ENCODE measurements at regions not wholly inside any gene's neighbourhood (a gene's known extent, or its start where the extent isn't known, plus 50 kb on each side); places are given as distances from the start of the nearest gene placed in this dataset.

DNA sequence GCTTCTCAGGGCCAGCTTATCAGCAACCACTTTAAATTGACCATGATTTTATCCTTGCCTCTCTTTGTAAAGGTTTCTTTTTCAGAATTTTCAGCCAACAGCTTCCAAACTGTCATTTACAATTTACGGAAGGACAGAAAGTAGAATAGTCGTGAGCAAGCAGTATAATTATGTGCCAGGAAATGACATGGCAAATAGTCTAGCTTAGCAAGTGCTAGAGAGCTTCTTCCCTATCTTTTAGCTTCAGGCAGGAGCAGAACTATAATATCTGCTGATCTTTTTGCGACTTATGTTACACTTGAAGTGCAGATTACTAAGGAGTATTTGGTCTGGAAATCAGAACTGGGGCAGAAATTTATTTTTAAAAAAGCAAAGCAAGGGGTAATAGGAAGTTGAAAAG is 123.0 kb upstream of the AP1S2 start:
- DNase-seq: no peak

DNA sequence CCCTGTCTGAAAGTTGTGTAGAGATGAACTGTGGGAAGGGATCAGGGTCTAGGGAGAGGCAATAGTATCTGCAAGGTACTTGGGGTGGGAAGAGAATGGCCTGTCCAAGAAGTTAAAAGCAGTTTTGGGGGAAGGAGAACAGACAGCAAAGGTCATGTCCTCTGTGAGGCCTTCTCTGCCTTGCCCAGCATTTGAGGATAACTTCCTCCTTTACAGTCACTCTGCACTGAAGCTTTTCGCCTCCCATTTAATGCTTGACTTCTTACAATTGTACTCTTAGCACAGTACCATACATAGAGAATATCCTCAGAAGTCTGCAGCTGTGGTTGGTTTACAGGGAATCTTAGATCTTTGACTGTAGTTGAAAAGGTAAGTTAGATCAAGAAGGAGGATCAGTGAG is 121.8 kb upstream of the AP1S2 start:
- DNase-seq: no peak

DNA sequence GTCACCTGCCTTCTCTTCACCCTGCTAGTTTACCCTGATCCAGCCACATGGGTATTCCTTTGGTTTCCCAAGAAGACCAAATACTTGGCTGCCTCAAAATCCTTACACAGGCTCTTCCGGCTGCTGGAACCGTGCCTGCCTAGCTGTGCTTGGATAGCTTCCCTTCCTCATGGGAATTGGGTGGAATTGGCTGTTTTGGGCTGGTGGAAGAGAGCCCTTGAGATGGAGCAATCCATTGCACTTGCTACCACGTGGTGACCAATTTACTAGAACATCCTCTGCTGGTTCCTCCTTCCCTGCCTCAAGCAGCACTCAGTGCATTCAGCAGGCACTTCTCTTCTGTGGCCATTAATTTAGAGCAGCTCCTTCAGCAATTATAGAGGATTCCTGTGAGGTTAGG is 119.3 kb upstream of the AP1S2 start:
- no peak for DNase-seq

DNA sequence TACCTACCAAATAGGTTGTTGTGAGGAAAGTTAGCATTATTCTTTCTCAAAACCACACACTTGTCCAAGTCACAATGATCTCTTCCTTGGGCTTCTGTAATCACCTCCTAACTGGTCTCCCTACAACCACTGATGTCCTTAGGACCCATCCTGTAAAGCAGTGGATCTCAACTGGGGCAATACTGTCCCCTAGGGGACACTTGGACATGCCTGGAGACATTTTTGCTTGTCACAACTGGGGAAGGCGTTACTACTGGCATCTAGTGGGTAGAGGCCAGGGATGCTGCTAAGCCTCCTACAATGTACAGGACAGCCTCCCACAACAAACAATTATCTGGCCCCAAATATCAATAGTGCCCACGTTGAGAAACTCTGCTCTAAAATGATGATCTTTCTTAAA is 118.7 kb upstream of the AP1S2 start:
- DNase-seq: peak; percentile 38

DNA sequence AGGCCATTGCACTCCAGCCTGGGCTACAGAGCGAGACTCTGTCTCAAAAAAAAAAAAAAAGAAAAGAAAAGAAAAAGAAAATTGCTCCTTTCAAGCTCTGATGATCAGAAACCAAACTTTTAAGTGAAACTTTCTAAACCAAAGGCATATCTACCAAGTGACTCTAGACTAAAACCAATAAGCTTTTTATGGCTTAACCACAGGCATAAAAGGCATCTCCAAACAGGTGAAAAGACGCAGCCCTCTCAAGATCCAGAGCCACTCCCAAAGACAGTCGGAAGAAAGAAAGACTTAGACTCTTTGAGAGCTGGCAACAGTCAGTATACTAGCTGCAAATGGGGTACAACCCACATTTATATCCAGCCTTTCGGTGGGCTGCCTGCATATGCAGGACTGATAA is 117.1 kb upstream of the AP1S2 start:
- DNase-seq: no peak

DNA sequence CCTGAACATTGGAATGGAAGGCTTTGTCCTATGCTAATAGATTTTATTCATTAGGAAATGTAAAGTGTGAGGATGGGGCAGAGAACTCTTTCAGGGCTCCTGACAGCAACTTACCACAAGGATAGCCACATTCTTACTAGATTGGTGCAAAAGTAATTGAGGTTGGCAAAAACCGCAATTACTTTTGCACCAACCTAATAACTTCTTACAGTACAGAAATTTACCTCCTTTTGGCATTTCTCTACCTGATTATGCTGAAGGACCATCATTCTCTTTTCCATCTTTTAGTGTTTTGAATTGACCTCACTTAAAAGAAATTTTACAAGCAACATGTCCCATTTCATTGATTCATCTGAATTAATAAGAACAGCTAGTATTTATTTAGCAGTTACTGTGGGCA is 109.2 kb upstream of the AP1S2 start:
- no peak for DNase-seq

DNA sequence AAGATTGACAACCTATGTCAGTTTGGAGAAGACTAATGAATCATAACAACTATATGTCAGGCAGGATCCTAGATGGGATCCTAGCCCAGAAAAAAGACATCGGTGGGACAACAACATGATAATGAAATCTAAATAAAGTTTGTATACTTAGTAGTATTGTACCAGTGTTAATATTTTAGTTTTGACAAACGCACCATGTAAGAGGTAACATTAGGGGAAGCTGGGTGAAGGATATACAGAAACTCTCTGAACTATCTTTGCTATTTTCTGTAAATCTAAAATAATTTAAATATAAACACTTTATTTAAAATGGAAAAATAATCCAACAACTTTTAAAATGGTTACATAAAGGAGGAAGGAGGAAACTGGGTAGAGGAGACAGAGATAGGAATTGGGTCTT is 105.6 kb upstream of the AP1S2 start:
- DNase-seq: no peak

DNA sequence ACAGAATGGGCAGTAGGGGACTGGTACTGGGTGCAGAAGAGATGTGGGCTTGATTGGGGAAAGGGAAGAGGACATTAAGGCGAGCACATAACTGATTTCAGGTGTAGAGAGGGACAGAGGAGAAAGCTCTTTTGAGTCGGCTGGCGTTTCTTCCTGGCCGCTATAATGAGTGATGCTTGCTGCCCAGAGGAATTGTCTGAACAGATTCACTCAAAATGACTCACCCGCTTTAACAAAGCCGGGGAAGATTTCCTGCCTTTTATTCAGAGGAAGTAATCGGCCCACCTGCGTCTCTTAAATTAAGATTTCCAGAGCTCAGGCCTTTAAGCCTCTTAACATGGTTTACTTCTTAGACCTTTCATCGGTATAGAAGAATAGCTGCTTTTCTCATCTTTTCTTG is 102.1 kb upstream of the AP1S2 start:
- no peak for DNase-seq

DNA sequence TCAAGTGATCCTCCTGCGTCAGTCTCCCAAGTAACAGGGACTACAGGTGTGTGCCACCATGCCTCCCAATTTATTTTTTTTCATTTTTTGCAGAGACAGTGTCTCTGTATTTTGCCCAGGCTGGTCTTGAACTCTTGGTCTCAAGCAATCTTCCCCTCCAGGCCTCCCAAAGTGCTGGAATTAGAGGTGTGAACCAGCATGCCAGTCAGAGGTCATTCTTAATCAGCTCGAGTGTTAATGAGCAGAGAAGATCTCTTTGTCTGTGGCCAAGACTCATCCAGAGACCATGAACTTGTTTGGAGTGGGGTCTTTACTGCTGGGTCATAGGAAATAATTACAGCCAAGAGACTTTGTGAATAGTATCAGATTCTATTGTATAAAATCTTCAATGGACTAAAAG is 99.2 kb upstream of the AP1S2 start:
- DNase-seq: no peak

DNA sequence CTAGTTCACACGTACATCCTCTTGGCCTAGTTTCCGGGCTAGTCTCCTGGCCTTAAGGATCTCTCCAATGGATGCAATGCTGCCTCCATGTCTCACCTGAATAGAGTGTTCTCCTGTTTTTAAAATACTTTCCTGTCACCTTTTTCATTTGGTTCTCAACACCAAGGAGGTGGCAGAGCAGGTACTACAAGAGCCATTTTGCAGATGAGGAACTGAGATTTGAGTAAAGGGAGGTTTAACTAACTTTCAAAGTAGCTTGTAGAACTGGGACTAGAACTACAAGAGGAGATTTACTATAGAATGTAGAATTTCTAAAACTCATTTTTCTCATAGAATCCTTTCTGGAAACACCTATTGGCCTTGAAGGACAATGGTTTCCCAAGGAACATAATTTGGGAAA is 97.6 kb upstream of the AP1S2 start:
- no peak for DNase-seq

DNA sequence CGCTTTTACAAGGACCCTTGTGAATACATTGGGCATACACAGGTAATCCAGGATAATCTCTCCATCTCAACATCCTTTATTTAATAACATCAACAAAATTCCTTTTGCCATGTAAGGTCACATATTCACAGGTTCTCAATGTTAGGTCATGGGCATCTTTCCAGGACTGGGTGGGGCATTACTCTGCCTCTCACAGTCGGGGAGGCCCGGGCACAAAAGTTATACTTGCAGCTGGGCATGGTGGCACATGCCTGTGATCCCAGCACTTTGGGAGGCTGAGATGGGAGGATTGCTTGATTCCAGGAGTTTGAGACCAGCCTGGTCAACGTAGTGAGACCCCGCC is 93.7 kb upstream of the AP1S2 start:
- no peak for DNase-seq

DNA sequence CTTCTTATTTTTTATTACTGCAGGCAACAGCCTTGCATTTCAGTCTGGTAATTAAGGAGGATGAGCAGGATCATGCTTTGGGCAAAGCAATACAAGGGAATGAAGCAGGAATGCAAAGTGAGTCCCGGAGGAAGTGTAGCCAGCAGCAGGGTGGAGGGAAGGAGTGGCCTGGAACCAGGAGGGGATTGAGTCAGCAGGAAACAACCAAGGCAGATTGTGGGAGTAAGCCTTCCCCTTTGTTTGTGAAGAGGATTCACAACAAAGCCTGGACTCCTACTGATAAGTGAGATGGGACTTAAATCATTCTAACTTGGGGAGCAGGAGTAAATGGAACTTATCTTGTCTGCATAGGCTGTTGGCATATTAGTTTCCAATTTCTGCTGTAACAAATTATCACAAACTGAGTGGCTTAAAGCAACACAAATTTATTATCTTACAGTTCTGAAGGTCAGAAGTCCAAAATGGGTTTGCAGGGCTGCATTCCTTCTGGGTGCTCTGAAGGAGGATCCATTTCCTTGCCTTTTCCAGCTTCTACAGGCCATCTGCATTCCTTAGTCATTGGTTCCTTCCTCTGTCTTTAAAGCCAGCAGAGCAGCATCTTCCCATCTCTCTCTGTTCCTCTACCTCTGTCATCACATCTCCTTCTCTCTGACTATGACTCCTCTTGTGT is 93.2 kb upstream of the AP1S2 start:
- DNase-seq: peak; percentile 68

DNA sequence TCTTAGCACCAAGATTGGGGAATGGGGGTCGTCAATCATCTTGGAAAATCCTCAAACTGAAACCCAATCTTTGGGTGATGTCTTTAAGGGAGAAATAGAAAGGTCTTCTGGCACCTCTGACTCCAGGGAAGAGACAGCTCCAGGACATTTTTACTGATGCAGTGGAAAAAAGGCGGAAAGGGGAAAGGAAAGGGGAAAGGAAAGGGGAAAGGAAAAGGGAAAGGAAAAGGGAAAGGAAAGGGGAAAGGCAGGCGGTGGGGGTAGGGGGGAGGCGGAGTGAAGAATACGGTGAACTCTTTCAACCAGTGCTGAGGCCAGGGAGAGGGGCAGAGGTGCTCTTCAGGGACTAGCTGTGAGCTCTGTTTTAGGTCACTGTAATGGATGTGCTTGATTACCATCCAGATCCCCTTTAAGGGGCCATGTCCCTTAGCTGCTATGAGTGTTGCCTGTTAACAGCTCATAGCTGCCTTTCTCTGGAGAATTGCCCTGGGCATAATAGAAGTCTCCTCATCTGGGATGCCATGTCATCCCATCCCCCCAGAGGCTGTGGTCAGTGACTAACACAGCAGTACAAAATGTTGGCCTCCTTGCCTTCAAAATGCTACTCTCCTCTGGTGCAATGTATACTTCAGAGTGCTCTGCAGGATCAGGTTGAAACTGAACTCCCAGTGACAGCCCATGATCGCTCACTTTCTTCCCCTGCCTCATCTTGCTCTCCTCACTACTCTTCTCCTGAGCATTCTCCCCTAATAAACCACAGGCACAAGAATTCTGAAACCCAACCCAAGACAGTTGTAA is 92.4 kb upstream of the AP1S2 start:
- DNase-seq: peak; percentile 72

DNA sequence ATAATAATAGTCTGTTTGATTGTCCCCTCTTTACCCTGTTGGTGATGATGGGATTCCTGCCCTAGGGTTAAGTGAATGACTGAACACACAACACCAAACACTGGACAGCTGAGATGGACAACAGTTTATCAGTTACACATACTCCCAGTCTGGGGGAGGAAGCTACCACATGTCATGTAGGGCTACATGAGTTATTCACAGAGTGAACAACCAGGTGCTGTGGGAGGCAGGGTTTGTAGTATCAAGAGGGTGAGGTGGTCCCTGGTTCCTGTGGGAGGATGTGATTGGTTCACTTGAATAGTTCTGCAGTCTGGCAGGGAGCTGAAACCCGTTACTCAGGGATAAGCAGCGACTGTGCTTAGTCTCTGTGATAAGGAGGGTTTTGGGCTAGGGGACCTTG is 88.8 kb upstream of the AP1S2 start:
- DNase-seq: no peak

DNA sequence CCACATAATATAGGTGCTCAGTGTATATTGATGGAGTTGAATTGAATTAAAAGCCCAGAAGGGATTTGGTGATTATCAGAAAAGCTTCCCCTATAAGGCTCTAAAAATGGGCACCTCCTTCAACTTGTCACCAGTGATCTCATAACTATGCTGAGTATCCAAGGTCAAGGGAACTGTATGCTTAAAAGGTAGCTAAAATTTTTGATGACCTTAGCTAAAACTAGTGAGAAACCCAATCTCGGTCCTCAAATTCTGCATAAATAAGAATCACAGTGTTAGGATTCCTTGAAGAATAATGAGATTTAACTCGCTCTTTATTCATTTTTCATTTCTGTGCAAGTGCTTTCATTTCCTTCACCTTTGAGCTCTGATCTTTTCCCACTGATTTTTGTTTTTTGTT is 87.7 kb upstream of the AP1S2 start:
- DNase-seq: no peak

DNA sequence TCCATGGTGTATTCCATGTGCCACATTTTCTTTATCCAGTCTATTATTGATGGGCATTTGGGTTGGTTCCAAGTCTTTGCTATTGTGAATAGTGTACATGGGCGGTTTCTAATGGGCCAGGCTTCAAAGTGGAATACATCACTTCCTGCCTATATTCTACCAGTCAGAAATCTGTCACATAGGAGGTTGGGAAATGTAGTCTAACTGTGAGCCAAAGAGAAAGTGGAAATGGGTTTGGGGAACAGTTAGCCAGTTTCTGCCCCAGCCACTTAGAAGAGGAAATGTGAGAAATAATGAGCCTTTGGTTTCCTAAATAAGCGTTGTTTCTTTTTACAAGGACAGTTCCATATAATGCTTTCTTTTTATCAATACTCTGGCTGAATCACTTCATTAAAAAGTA is 85.1 kb upstream of the AP1S2 start:
- no peak for DNase-seq

DNA sequence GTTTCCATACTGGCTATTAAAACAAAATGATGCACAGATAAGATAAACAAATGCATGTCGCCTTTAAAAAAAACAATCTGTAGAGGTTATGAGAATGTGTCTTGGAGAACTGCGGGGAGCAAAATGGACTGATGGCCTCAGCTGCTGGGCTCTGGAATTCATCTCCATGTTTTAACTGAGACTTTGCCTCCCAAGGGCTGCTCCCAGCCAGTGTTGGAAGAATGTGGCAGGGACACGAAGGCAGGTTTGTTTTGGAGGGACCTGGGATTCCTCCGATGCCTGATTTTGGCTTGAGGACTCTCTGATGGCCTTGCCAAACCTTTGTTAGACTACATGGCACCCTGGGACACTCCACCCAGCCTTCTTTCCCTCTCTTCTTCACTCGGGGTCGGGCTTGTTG is 83.5 kb upstream of the AP1S2 start:
- DNase-seq: no peak

DNA sequence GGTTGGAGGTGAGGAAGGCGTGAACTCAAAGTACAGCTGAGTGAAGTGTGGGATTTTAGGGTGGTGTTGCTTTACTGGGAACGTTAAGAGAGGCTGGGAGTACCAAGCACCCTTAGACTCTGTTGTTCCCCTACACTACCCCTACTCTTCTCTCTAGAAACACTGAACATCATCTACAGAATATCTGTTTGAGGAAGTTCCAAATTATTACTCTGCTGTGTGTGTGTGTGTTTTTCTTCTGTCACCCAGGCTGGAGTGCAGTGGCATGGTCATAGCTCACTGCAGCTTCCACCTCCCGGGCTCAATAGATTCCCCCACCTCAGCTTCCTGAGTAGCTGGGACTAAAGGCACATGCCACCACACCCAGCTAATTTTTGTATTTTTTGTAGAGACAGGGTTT is 76.7 kb upstream of the AP1S2 start:
- no peak for DNase-seq

DNA sequence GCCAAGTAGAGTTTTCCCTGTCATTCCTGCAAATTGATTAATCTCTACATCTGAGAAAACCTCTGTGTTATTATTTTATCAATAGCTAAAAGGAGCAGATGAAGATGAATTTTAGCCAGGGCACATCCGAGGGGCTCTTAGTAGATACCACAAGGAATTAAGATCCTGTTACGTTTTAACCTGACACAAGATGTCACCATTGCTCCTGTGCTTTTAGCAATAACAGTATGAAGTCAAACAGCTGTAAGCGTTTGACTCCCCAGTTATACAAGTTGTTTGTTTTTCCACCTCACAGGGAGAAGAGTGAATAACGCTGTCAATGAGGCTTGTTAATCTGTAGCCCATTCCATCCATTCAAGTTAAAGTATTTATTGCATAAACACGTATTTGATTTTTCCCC is 76.0 kb upstream of the AP1S2 start:
- DNase-seq: peak; percentile 35

DNA sequence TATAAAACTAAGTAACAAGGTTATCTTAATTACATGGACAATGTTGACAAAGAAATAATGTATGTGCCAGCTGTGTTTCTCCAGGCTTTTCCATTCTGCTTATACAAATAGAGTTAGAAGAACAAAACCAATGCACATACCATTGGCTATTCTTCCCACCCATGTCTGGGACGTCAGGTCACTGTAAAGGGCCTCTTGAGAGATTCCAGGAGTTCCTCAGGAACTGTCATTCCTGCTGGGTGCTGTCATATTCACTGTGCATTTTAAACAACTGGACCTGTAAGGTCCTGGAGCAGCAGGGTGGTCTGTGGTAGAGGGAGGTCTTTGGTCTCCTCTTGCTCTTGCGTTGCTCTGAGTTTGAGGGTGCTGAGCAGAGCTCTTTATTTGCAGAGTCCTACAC is 74.6 kb upstream of the AP1S2 start:
- DNase-seq: no peak

DNA sequence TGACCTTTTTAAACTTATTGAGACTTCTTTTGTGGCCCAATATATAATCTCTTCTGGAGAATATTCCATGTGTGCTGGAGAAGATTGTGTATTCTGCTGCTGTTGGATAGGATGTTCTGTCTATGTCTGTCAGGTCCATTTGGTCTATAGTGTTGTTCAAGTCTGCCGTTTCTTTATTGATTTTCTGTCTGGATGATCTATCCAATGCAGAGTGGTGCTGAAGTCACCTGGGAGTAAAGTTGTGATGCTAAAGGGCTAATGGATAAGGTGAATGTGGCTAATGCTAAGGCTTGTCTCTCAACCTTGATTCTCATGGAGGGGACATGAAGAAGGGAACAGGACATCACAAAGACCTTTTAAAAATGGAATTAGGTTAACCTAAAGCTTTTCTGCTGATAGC is 72.0 kb upstream of the AP1S2 start:
- DNase-seq: no peak

DNA sequence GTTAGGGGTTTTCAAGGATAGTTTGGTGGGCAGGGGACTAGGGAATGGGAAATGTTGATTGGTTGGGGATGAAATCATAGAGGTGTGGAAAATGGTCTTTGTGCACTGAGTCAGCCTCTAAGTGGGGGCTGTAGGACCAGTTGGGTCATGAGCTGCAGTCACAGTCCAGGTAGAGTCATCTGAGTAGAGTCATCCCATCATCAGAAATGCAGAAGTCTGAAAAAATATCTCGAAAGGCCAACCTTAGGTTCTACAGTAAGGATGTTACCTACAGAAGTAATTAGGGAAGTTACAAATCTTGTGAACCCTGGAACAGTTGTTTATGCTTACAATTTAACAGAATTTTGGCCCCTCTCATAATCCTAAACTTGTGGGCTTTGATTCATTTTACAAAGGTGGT is 63.4 kb upstream of the AP1S2 start:
- DNase-seq: no peak

DNA sequence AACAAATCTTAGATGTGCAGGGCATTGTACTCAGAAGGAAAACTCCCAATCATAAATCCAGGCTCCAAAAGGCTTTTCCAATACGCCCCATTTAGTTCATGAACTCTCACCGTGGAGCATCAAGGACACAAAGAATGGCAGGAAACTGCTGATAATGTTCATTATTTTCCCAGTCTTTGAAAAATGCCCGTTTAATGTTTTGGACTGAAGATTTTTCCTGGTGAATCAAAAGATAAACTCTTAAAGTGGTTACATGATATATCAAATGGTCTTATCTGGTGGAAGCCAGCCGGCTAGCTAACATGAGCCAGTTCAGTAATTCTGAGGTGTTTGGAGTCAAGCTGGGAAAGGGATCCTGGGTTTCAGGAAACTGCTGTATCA is 62.1 kb upstream of the AP1S2 start:
- no peak for DNase-seq

DNA sequence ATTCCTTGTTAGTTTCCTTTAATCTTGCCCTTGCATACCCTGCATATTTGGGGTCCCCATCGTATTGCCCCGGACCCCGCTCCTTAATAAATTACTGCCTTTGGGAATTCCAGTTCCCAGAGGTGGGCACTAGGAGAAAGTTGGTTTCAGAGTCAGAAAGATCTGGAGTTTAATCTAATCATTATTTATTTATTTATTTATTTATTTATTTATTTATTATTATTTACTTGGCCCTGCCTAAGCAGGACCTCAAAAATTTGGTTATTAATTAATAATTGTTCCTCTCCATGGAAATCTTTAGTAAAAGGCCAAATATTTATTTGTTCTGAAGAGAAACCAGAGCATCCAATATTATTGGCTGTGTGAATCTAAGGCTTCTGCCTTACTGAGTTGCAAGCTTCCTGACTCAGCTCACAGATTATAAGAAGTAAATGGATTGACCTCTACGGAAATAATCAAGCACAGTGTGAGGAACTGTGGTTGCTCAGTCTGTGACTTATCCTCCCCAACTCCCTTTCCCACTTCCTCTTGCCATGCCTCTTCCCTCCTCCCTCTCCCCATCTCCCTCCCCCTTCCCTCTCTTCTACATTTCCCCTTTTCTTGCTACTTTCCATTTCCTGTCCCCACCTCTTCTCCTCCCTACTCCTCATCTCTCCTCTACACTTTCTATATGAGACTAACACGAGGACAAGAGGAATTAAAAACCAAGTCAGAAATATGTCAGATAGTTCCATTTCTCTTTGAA is 61.5 kb upstream of the AP1S2 start:
- DNase-seq: no peak
